DLD1 (cell line): ENCODE measurements at regions not wholly inside any gene's neighbourhood (a gene's known extent, or its start where the extent isn't known, plus 50 kb on each side); places are given as distances from the start of the nearest gene placed in this dataset.
"Not testable (repeated sequence)": the region's sequence is repeated elsewhere in the genome, so short reads cannot be mapped to it uniquely, and the experiment has no call there.

Experiments used
- in situ Hi-C: cut with HindIII; loops from 2 replicates; pipeline ENCODE4 v1.10.0; 2017; ENCODE audit warnings: low sequenced_read_pairs

DNA sequence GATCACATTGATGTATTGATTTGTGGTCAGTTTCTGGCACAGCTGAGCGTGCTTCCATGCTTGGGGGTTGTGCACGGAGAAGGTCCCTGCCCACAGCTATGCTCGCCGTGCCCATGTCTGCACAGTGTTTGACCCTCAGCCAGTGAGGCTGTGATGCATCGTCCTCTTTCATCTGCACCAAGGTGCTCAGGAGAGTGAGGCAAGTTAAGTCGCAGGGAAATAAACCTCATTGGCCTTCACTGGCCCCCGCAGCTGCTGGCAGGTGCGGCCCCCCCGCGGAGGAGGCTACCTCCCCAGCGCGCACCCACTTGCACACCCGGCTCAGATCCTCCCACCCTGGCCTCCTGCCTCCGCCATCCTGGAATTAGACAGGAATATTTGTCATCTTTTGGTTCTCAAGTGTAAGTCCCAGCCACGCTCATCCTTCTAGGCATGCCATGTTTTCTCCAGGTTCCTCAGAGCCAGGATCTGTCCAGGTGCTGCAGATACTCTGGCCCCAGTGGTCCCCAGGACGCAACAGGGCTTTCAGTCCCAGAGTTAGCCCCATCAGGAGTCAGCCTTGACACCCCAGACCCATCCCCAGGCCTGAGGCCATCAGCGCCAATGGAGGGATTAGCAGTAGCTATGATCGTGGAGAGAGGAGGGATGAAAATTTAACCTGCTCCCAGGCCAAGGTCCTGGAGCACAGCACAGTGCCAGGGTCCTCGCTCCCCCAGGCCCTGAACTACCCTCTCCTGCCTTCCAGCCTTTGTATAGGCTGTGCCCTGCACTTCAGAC lies 93.7 kb downstream of the OAT start:
- in situ Hi-C loops: no loop called here

DNA sequence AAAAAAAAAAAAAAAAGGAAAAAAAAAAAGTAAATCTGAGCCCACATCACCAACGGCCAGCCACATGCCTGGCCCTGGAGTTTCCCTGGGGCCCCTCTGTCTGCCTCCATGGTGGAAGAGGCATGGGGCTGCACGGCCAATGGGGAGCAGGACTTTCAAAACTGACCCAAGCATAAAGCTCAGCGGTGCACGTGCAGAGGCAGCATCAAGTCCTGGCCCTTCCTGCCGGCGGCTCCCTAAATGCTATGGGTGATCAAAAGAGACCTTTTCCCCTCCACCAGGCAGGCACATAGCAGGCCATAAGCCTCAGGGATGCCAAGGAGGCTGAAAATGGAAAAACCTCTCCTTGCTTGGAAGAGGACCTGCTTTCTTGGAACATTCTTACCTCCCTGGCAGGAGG lies 94.3 kb downstream of the OAT start:
- in situ Hi-C loops: no loop called here

GRCh38 chr10:124323806-124324205 lies 94.9 kb downstream of the OAT start:
- in situ Hi-C loops: no loop called here

- in situ Hi-C loops: no loop called here
Observed at GRCh38 chr10:124323111-124323725, 95.5 kb downstream of the OAT start.

- in situ Hi-C loops: no loop called here
Observed at GRCh38 chr10:124322191-124322980, 96.3 kb downstream of the OAT start.

DNA sequence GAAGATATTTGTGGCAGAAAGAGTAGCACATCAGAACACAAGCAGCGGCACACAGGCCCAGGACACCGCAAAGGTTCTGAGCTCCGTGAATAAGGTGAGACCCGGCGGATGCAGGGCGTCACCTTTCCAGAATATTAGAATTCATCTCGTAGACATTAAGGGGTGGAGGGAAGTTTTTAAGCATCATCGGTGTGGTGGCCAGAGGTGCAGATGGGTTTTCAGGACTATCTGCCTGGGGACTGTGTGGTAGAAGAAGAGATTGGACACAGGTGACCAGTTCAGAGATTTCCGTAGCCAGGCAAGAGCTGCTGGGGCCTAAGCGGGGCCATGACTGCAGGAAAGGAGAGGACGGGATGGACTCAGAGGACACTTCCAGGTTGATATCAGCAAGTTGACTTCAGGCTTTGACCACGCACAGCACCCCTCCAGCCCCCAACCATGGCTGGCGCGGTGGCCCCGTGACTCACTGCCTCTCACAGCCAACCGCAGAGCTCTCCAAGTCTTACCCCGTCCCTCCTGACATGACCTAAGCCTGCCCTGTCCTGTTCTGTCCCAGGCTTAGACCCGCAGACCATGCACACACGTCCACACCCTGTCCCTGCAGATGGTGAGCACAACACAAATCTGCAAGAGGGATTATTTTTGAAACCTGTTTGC lies 97.2 kb downstream of the OAT start:
- in situ Hi-C loops: no loop called here

GRCh38 chr10:124320778-124321432 lies 97.8 kb downstream of the OAT start:
- in situ Hi-C loops: no loop called here

DNA sequence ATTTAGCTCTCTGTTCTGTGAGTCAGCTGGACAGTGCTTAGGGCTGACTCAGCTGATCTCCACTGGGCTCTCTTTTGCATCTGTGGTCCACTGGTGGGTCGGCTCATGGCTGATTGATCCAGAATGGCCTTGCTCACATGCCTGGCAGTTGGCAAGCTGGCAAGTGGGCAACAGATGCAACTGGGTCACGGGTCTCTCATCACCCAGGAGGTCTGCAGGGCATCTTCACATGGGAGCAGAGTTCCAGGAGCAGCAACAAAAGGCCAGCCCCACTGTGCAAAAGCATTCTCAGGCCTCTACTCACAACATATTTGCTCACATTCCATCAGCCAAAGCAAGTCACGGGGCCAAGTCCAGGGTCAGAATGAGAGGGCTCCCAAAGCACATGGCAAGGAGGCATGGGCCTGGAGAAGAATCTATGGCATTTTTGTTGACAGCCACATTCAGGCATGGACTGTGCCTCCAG lies 98.8 kb downstream of the OAT start:
- in situ Hi-C loops: no loop called here

DNA sequence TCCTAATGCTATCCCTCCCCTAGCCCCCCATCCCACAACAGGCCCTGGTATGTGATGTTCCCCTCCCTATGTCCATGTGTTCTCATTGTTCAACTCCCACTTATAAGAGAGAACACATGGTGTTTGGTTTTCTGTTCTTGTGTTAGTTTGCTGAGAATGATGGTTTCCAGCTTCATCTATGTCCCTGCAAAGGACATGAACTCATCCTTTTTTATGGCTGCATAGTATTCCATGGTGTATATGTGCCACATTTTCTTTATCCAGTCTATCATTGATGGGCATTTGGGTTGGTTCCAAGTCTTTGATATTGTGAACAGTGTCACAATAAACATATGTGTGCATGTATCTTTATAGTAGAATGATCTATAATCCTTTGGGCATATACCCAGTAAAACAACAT lies 99.2 kb downstream of the OAT start:
- in situ Hi-C loops: not testable (repeated sequence)

DNA sequence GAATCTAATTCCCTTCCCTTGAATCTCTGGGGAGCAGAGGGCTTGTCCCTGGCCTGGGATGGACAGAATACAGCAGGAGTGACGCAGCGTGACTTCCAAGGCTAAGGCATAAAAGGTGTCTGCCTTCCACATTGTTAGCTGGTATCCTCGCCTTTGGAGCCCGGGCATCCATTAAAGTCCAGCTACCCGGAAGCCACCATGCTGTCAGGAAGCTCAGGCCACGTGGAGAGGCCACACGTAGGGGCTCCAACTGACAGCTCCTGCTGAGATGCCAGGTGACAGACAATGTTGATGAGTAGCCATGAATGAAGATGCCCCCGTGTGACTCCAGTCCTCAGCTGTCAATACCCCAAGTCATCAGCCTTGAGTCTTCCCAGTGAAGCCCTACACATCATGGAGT lies 99.9 kb downstream of the OAT start:
- in situ Hi-C loops: no loop called here

GRCh38 chr10:124318076-124318475 lies 100.6 kb downstream of the OAT start:
- in situ Hi-C loops: no loop called here

- in situ Hi-C loops: no loop called here
Observed at GRCh38 chr10:124316326-124316725, 102.4 kb downstream of the OAT start.

- in situ Hi-C loops: no loop called here
Observed at GRCh38 chr10:124315591-124316270, 103.0 kb downstream of the OAT start.

- in situ Hi-C loops: no loop called here
Observed at GRCh38 chr10:124313374-124313773, 105.3 kb downstream of the OAT start.

- in situ Hi-C loops: no loop called here
Observed at GRCh38 chr10:124308811-124309210, 109.9 kb downstream of the OAT start.

DNA sequence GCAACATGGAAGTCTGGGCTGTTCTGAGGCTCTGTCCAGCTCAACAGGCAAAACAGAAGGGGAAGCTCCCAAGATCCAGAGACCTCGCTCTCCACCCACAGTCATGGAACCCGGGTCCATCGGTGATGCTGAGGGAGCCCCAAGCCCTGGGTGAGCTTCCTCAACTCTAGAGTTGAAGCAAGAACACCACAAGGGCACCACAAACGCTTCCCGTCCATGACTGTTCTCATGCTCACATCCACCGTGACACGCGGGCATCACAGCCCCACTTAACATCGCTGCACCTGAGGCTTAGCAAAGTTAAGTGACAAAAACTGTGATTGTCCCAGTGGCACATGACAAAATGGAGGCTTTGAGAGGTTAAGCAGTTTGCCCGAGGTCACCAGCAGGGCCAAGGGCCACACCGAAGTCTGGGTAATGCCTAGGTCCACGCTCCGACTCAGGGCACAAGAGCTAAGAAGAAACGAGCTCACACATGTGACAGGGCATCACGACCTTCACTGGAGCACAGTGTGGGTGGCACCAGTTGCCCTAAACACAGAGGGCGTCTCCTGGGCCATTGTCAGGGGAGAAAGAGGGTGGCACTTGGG lies 110.6 kb downstream of the OAT start:
- in situ Hi-C loops: no loop called here

- in situ Hi-C loops: no loop called here
Observed at GRCh38 chr10:124307591-124307990, 111.1 kb downstream of the OAT start.

- in situ Hi-C loops: no loop called here
Observed at GRCh38 chr10:124306922-124307371, 111.8 kb downstream of the OAT start.

- in situ Hi-C loops: no loop called here
Observed at GRCh38 chr10:124306520-124306919, 112.2 kb downstream of the OAT start.

- in situ Hi-C loops: no loop called here
Observed at GRCh38 chr10:124305984-124306383, 112.7 kb downstream of the OAT start.
